ENCODE measurements at regions not wholly inside any gene's neighbourhood (a gene's known extent, or its start where the extent isn't known, plus 50 kb on each side); places are given as distances from the start of the nearest gene placed in this dataset.

DNA sequence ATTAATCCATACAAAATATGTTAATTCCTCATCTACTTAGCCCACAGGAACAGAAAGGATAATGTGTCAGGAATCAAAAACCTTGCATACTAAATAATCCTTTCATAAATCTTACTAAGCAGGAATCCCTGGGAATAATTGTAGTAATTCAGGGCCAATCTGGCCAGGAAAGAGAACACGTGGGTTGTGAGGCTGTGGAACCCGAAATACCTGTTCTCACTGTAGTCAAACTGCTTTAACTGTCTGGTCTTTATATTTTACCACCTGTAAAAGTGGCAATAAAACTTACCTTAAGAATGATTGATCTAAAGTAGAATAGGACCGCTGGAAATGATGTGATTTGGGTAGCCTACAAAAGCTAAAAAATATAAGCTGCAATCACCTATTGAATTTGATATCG, 1620.9 kb downstream of the STIM2 start:
- H3K4me3 ChIP-seq, result no peak overlapping the region
- intact Hi-C loops (cut with DNase I), result no loop called here
- no peak for TF ChIP-seq POLR2A (IDR thresholded peaks at IDR 0.05)
- TF ChIP-seq, protein P1, sequence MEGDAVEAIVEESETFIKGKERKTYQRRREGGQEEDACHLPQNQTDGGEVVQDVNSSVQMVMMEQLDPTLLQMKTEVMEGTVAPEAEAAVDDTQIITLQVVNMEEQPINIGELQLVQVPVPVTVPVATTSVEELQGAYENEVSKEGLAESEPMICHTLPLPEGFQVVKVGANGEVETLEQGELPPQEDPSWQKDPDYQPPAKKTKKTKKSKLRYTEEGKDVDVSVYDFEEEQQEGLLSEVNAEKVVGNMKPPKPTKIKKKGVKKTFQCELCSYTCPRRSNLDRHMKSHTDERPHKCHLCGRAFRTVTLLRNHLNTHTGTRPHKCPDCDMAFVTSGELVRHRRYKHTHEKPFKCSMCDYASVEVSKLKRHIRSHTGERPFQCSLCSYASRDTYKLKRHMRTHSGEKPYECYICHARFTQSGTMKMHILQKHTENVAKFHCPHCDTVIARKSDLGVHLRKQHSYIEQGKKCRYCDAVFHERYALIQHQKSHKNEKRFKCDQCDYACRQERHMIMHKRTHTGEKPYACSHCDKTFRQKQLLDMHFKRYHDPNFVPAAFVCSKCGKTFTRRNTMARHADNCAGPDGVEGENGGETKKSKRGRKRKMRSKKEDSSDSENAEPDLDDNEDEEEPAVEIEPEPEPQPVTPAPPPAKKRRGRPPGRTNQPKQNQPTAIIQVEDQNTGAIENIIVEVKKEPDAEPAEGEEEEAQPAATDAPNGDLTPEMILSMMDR (IDR thresholded peaks at IDR 0.05), result no peak
- no peak overlapping the region for H3K27ac ChIP-seq
- no peaks in the 10 kb centered on the region for H3K36me3 ChIP-seq
- no peak for DNase-seq
- H3K4me1 ChIP-seq, result no peaks in the 10 kb centered on the region
- H3K27me3 ChIP-seq, result no peaks in the 10 kb centered on the region
- 88 to 91% (median 90%) methylated on average over 4 of the region's 4 CpGs for WGBS, 4 donors
- no peak for ATAC-seq
- H3K9me3 ChIP-seq, result no peaks in the 10 kb centered on the region

DNA sequence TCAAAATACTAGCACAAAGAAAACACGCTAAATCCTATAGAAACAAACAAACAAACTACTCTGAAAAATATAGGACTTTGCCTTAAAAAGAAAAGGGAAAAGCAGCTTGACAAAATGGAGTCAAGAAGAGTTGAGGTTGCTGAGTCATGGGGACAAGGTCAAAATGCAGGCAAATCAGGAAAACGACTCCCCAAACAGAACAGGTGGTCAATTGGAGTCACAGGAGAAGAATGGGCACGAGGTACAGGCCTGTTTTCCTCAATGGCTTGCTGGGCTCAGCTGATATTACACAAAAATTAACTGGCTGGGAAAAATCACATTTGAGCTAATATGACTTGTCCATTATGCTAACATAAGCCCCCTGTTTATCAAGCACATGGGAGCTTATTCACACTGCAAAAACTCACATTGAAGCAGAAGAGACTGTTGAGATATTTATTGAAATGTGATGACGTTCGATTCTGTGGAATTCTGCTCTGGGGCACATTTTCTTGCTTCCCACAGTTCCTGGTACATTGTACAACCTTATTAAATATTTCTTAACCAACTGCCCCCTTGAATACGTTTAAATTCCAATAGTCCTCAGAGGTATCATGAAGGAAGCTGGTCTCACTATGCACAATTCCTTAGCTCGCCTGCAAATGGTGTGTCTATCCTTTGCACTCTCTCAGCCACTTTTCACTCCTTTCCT, 1622.1 kb downstream of the STIM2 start:
- DNase-seq (no peak), ATAC-seq (no peak)
- Histone ChIP-seq H3K9me3 (no peaks in the 10 kb centered on the region), H3K27ac (no peak overlapping the region), H3K36me3 (no peaks in the 10 kb centered on the region), H3K4me3 (no peak overlapping the region), H3K4me1 (no peaks in the 10 kb centered on the region), H3K27me3 (no peaks in the 10 kb centered on the region)
- no peak for TF ChIP-seq POLR2A (IDR thresholded peaks at IDR 0.05)
- TF ChIP-seq, protein P1 (IDR thresholded peaks at IDR 0.05), result no peak
- intact Hi-C loops (cut with DNase I), result no loop called here
- WGBS, 4 donors, result 67 to 75% (median 73%) methylated on average over 7 of the region's 7 CpGs

DNA sequence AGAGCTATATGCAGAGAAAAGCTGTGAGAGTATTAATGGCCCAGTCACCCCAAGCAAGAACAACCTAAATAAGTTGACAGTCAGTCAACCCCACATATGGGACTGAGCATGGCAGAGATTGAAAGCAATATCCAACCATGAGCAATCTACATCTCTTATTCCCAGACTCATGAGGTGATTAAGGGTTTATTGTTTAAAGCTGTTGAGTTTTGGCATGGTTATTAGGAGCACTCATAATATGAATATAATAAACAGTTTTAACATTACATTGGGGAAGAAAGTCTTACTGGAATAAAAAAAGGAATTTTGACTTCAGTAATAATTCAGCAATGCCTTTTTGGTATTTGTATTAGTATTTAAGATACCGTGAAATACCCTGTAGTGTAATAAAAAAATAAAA, 1627.4 kb downstream of the STIM2 start:
- Histone ChIP-seq H3K27ac (no peak overlapping the region), H3K36me3 (no peaks in the 10 kb centered on the region), H3K4me1 (no peaks in the 10 kb centered on the region), H3K9me3 (no peaks in the 10 kb centered on the region), H3K4me3 (no peak overlapping the region), H3K27me3 (no peaks in the 10 kb centered on the region)
- TF ChIP-seq POLR2A (IDR thresholded peaks at IDR 0.05), result no peak
- TF ChIP-seq, protein P1 (IDR thresholded peaks at IDR 0.05), result no peak
- no peak for DNase-seq
- ATAC-seq, result no peak
- intact Hi-C loops (cut with DNase I), result no loop called here
- WGBS, 4 donors, result 87 to 91% (median 90%) methylated on average over 1 of the region's 1 CpG

DNA sequence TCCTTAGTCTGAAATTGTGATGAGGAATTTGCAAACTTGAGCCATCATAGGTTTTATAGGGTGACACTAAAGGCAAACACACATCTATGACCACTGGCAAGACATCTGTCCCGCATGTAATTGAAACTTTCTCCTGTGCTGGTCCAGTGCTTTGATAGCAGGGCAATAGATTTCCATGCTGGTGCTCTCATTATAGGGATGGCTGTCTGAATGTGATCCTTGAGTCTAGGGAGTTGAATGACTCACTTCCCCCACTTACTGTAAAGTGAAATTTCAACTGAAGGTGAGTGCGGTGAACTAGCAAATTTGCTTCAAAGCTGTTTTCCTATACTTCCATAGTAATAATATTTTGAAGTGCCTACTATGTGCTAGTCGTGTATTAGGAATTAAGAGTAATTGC, 1630.0 kb downstream of the STIM2 start:
- ATAC-seq (no peak), DNase-seq (no peak)
- peaks cover 0 to 9% (median 0%) of the 10 kb centered on the region in 12 donors for H3K9me3 ChIP-seq
- H3K36me3 ChIP-seq, result no peaks in the 10 kb centered on the region
- H3K4me1 ChIP-seq, result no peaks in the 10 kb centered on the region
- TF ChIP-seq, protein P1 (IDR thresholded peaks at IDR 0.05), result no peak
- no peak for TF ChIP-seq POLR2A (IDR thresholded peaks at IDR 0.05)
- intact Hi-C loops (cut with DNase I), result no loop called here
- no peaks in the 10 kb centered on the region for H3K27me3 ChIP-seq
- 78 to 83% (median 80%) methylated on average over 3 of the region's 3 CpGs for WGBS, 4 donors
- no peak overlapping the region for H3K27ac ChIP-seq
- H3K4me3 ChIP-seq, result no peak overlapping the region

All from heart left ventricle (tissue), 16 donors.